PC-3 (cell line): ENCODE measurements at regions not wholly inside any gene's neighbourhood (a gene's known extent, or its start where the extent isn't known, plus 50 kb on each side); places are given as distances from the start of the nearest gene placed in this dataset.

Experiments used
- EZH2phosphoT487 ChIP-seq: fragments of 300-600 bp; sonication (generic); IDR thresholded peaks from 2 replicates; pipeline ENCODE4 v1.6.1; 2018; ENCODE audit warnings: mild to moderate bottlenecking, antibody characterized with exemption, low read length, borderline replicate concordance
- TF ChIP-seq, protein P1 (sequence below): fragments of 300-600 bp; sonication (generic); conservative IDR thresholded peaks from 2 replicates; pipeline ENCODE4 v1.5.1; 2017; ENCODE audit warnings: antibody characterized with exemption, low read depth, mild to moderate bottlenecking, low read length

- TF ChIP-seq, protein P1, sequence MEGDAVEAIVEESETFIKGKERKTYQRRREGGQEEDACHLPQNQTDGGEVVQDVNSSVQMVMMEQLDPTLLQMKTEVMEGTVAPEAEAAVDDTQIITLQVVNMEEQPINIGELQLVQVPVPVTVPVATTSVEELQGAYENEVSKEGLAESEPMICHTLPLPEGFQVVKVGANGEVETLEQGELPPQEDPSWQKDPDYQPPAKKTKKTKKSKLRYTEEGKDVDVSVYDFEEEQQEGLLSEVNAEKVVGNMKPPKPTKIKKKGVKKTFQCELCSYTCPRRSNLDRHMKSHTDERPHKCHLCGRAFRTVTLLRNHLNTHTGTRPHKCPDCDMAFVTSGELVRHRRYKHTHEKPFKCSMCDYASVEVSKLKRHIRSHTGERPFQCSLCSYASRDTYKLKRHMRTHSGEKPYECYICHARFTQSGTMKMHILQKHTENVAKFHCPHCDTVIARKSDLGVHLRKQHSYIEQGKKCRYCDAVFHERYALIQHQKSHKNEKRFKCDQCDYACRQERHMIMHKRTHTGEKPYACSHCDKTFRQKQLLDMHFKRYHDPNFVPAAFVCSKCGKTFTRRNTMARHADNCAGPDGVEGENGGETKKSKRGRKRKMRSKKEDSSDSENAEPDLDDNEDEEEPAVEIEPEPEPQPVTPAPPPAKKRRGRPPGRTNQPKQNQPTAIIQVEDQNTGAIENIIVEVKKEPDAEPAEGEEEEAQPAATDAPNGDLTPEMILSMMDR = no peak
- TF ChIP-seq EZH2phosphoT487 = no peak
Observed at GRCh38 chr11:70494559-70495350, 96.4 kb downstream of the CTTN start.
